ENCODE measurements at regions not wholly inside any gene's neighbourhood (a gene's known extent, or its start where the extent isn't known, plus 50 kb on each side); places are given as distances from the start of the nearest gene placed in this dataset.

- no peak for TF ChIP-seq CEBPB (tag; IDR thresholded peaks at IDR 0.05)
- TF ChIP-seq MXI1 (IDR thresholded peaks at IDR 0.05; ENCODE audit: low read depth, low read length), result no peak
- no peak for TF ChIP-seq CTCF (IDR thresholded peaks at IDR 0.05 in 2 of 3, conservative IDR thresholded peaks at IDR 0.05 in 1 of 3; ENCODE audit: insufficient read depth in 2 of 3, low read depth in 1 of 3, low read length in 3 of 3)
- TF ChIP-seq UBTF (IDR thresholded peaks at IDR 0.05; ENCODE audit: borderline replicate concordance in 1 of 2, low read depth in 2 of 2, low read length in 2 of 2), result no peak
- TF ChIP-seq POLR2AphosphoS5 (IDR thresholded peaks at IDR 0.05; ENCODE audit: control insufficient read depth, insufficient read depth, low read depth, low read length), result no peak
These were observed 644.7 kb upstream of the KLF12 start for GRCh38 chr13:74778946-74779345.

Measured in K562 (cell line).